ENCODE measurements at regions not wholly inside any gene's neighbourhood (a gene's known extent, or its start where the extent isn't known, plus 50 kb on each side); places are given as distances from the start of the nearest gene placed in this dataset.

DNA sequence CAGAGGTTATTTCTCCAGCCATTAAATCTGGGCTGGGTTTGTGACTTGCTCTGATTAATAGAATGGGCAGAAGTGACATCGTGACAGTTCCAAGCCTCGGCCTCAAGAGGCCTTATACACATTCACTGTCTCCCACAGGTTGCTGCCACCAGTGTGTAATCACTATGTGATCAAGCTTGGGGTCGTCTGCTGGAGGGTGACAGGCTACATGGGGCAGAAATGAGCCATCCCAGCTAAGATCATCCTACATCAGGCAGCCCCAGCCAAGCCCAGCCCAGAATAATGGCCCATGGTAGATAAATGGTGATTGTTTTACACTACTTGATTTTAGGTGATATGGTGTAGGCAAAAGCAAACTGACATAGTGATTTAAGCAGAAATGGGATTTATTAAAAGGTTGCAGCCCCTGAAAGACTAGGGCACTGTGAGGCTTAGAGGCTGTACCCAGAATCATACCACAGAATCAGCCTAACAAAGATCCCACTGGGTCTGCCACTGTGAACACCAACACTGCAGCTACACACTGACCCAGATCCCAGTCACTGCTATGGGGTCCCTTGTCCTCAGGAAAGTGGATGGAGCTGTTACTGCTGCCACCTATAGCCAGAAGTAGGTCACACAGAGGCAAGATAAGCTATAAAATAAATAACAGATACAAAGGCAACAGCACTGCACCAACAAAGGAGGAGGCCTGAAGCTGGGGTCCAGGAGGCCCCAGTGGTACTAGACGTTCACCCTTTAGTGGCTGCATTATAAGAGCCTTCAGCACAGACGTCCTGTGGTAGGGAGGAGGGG lies 159.6 kb upstream of the RBPJ start:
- TF ChIP-seq POLR2A (IDR thresholded peaks at IDR 0.05), result no peak
- TF ChIP-seq, protein P1, sequence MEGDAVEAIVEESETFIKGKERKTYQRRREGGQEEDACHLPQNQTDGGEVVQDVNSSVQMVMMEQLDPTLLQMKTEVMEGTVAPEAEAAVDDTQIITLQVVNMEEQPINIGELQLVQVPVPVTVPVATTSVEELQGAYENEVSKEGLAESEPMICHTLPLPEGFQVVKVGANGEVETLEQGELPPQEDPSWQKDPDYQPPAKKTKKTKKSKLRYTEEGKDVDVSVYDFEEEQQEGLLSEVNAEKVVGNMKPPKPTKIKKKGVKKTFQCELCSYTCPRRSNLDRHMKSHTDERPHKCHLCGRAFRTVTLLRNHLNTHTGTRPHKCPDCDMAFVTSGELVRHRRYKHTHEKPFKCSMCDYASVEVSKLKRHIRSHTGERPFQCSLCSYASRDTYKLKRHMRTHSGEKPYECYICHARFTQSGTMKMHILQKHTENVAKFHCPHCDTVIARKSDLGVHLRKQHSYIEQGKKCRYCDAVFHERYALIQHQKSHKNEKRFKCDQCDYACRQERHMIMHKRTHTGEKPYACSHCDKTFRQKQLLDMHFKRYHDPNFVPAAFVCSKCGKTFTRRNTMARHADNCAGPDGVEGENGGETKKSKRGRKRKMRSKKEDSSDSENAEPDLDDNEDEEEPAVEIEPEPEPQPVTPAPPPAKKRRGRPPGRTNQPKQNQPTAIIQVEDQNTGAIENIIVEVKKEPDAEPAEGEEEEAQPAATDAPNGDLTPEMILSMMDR (IDR thresholded peaks at IDR 0.05), result no peak

Measured in testis (tissue), 2 donors.